ENCODE measurements at regions not wholly inside any gene's neighbourhood (a gene's known extent, or its start where the extent isn't known, plus 50 kb on each side); places are given as distances from the start of the nearest gene placed in this dataset.
A peak's percentile ranks its signal among the peaks of the same experiment; 100 is the strongest.

GRCh38 chr3:102544741-102545140 lies 109.9 kb downstream of the ZPLD1 start:
- Histone ChIP-seq H3K9ac (ENCODE audit: low read length in 3 of 3) (no peak overlapping the region), H3K4me3 (ENCODE audit: low read length in 3 of 3) (no peak overlapping the region), H3K27ac (ENCODE audit: low read depth in 2 of 2, low read length in 2 of 2) (no peak overlapping the region), H3K9me3 (ENCODE audit: control insufficient read depth in 2 of 3, insufficient read depth in 1 of 3, low read length in 3 of 3) (no peaks in the 10 kb centered on the region), H3K27me3 (ENCODE audit: control insufficient read depth, insufficient read depth, low read length) (no peaks in the 10 kb centered on the region), H3K36me3 (ENCODE audit: control insufficient read depth in 2 of 3, insufficient read depth in 3 of 3, low read length in 3 of 3) (no peaks in the 10 kb centered on the region), H3K4me1 (ENCODE audit: control insufficient read depth in 2 of 3, insufficient read depth in 2 of 3, low read depth in 1 of 3, low read length in 3 of 3) (no peaks in the 10 kb centered on the region)
- FAIRE-seq (no peak), DNase-seq (no peak)
- intact Hi-C loops (cut with DNase I): loop anchor here (10.0 kb wide), 1 partner anchor 740 kb away; no protein-coding TSS in a partner anchor
- TF ChIP-seq CTCF (IDR thresholded peaks at IDR 0.05; ENCODE audit: borderline replicate concordance, extremely low read depth, insufficient read depth): no peak

GRCh38 chr3:102545276-102545675 lies 110.5 kb downstream of the ZPLD1 start:
- DNase-seq (no peak), FAIRE-seq (no peak)
- H3K9ac ChIP-seq (ENCODE audit: low read length in 3 of 3): no peak overlapping the region
- H3K27ac ChIP-seq (ENCODE audit: low read depth in 2 of 2, low read length in 2 of 2): no peak overlapping the region
- H3K9me3 ChIP-seq (ENCODE audit: control insufficient read depth in 2 of 3, insufficient read depth in 1 of 3, low read length in 3 of 3): no peaks in the 10 kb centered on the region
- H3K4me3 ChIP-seq (ENCODE audit: low read length in 3 of 3): no peak overlapping the region
- TF ChIP-seq CTCF (IDR thresholded peaks at IDR 0.05; ENCODE audit: borderline replicate concordance, extremely low read depth, insufficient read depth): no peak
- H3K36me3 ChIP-seq (ENCODE audit: control insufficient read depth in 2 of 3, insufficient read depth in 3 of 3, low read length in 3 of 3): no peaks in the 10 kb centered on the region
- no peaks in the 10 kb centered on the region for H3K27me3 ChIP-seq (ENCODE audit: control insufficient read depth, insufficient read depth, low read length)
- intact Hi-C loops (cut with DNase I): loop anchor here (10.0 kb wide), 1 partner anchor 740 kb away; no protein-coding TSS in a partner anchor
- no peaks in the 10 kb centered on the region for H3K4me1 ChIP-seq (ENCODE audit: control insufficient read depth in 2 of 3, insufficient read depth in 2 of 3, low read depth in 1 of 3, low read length in 3 of 3)

GRCh38 chr3:102553876-102554275 lies 119.1 kb downstream of the ZPLD1 start:
- TF ChIP-seq CTCF (IDR thresholded peaks at IDR 0.05; ENCODE audit: borderline replicate concordance, extremely low read depth, insufficient read depth): no peak
- FAIRE-seq: peak; percentile 55
- Histone ChIP-seq H3K27me3 (ENCODE audit: control insufficient read depth, insufficient read depth, low read length) (no peaks in the 10 kb centered on the region), H3K36me3 (ENCODE audit: control insufficient read depth in 2 of 3, insufficient read depth in 3 of 3, low read length in 3 of 3) (no peaks in the 10 kb centered on the region), H3K9me3 (ENCODE audit: control insufficient read depth in 2 of 3, insufficient read depth in 1 of 3, low read length in 3 of 3) (no peaks in the 10 kb centered on the region), H3K4me3 (ENCODE audit: low read length in 3 of 3) (no peak overlapping the region), H3K9ac (ENCODE audit: low read length in 3 of 3) (no peak overlapping the region), H3K27ac (ENCODE audit: low read depth in 2 of 2, low read length in 2 of 2) (no peak overlapping the region), H3K4me1 (ENCODE audit: control insufficient read depth in 2 of 3, insufficient read depth in 2 of 3, low read depth in 1 of 3, low read length in 3 of 3) (no peaks in the 10 kb centered on the region)
- no peak for DNase-seq
- intact Hi-C loops (cut with DNase I): no loop called here

- Histone ChIP-seq H3K27me3 (ENCODE audit: control insufficient read depth, insufficient read depth, low read length) (no peaks in the 10 kb centered on the region), H3K4me3 (ENCODE audit: low read length in 3 of 3) (no peak overlapping the region), H3K4me1 (ENCODE audit: control insufficient read depth in 2 of 3, insufficient read depth in 2 of 3, low read depth in 1 of 3, low read length in 3 of 3) (no peaks in the 10 kb centered on the region), H3K27ac (ENCODE audit: low read depth in 2 of 2, low read length in 2 of 2) (no peak overlapping the region), H3K9me3 (ENCODE audit: control insufficient read depth in 2 of 3, insufficient read depth in 1 of 3, low read length in 3 of 3) (no peaks in the 10 kb centered on the region), H3K36me3 (ENCODE audit: control insufficient read depth in 2 of 3, insufficient read depth in 3 of 3, low read length in 3 of 3) (no peaks in the 10 kb centered on the region), H3K9ac (ENCODE audit: low read length in 3 of 3) (no peak overlapping the region)
- TF ChIP-seq CTCF (IDR thresholded peaks at IDR 0.05; ENCODE audit: borderline replicate concordance, extremely low read depth, insufficient read depth): no peak
- FAIRE-seq (no peak), DNase-seq (peak in 1 of 5 donors; percentile 26)
- intact Hi-C loops (cut with DNase I): no loop called here
Observed at GRCh38 chr3:102570511-102570910, 135.7 kb downstream of the ZPLD1 start.
